Liver (tissue), 3 donors: ENCODE measurements at regions not wholly inside any gene's neighbourhood (a gene's known extent, or its start where the extent isn't known, plus 50 kb on each side); places are given as distances from the start of the nearest gene placed in this dataset.

Experiments
- CTCF ChIP-seq: fragments of 150-350 bp; IDR thresholded peaks from 2 replicates; pipeline ENCODE4 v1.5.1; 2017; ENCODE audit warnings: improper control_type of control experiment, low read depth, low read length; ENCODE audit not compliant: missing input control
- JUND ChIP-seq, 2 donors: IDR thresholded peaks; 2 replicates each; pipeline ENCODE4 v1.6.1; 2016; ENCODE audit warnings: antibody characterized with exemption in 2 of 2
- RAD21 ChIP-seq, 2 donors: IDR thresholded peaks; 2 replicates each; pipeline ENCODE4 v1.6.1; 2016; ENCODE audit warnings: antibody characterized with exemption in 2 of 2, mild to moderate bottlenecking in 2 of 2
- TAF1 ChIP-seq: conservative IDR thresholded peaks from 2 replicates; pipeline ENCODE4 v1.6.1; 2016; ENCODE audit warnings: antibody characterized with exemption, mild to moderate bottlenecking
- ZBTB33 ChIP-seq: IDR thresholded peaks from 2 replicates; pipeline ENCODE4 v1.6.1; 2016; ENCODE audit warnings: antibody characterized with exemption
- donor health status: healthy.
- donor health status: healthy.

- peak; percentile 13 for TF ChIP-seq CTCF
- TF ChIP-seq ZBTB33: no peak
- TF ChIP-seq RAD21 (IDR thresholded peaks at IDR 0.05): peak; percentile 29 to 43
- TF ChIP-seq JUND (IDR thresholded peaks at IDR 0.05): no peak
- no peak for TF ChIP-seq TAF1
Observed at GRCh38 chr13:70353096-70353495, 244.8 kb upstream of the KLHL1 start.
